Loucy (cell line): ENCODE measurements at regions not wholly inside any gene's neighbourhood (a gene's known extent, or its start where the extent isn't known, plus 50 kb on each side); places are given as distances from the start of the nearest gene placed in this dataset.

ENCODE experiments used
- H2AFZ ChIP-seq: fragments of 200-600 bp; sonication (generic); 2 replicates; pipeline ENCODE4 v1.6.0; 2016; ENCODE audit warnings: antibody characterized with exemption, mild to moderate bottlenecking, low read length, moderate library complexity
- H3F3A ChIP-seq: fragments of 200-600 bp; 2 replicates; pipeline ENCODE4 v1.6.0; 2016; ENCODE audit warnings: antibody characterized with exemption, low read depth, mild to moderate bottlenecking
- H3K27me3 ChIP-seq: fragments of 200-600 bp; sonication (generic); 2 replicates; pipeline ENCODE4 v1.6.1; 2014; ENCODE audit warnings: low read length, mild to moderate bottlenecking; ENCODE audit not compliant: insufficient read depth, poor library complexity, severe bottlenecking
- H3K36me3 ChIP-seq: fragments of 200-600 bp; sonication (generic); 2 replicates; pipeline ENCODE4 v1.6.1; 2016; ENCODE audit warnings: low read length; ENCODE audit not compliant: insufficient read depth
- H3K4me1 ChIP-seq: fragments of 200-600 bp; sonication (generic); 2 replicates; pipeline ENCODE4 v1.5.1; 2014; ENCODE audit warnings: low read length, mild to moderate bottlenecking; ENCODE audit not compliant: insufficient read depth, poor library complexity, severe bottlenecking
- H3K4me2 ChIP-seq: fragments of 200-600 bp; sonication (generic); 2 replicates; pipeline ENCODE4 v1.6.0; 2014; ENCODE audit warnings: antibody characterized with exemption, low read length, low read depth, mild to moderate bottlenecking; ENCODE audit not compliant: poor library complexity, severe bottlenecking
- H3K4me3 ChIP-seq: fragments of 200-600 bp; sonication (generic); 2 replicates; pipeline ENCODE4 v1.5.1; 2014; ENCODE audit warnings: low read length, mild to moderate bottlenecking, mixed read lengths; ENCODE audit not compliant: poor library complexity, severe bottlenecking
- H3K79me2 ChIP-seq: fragments of 200-600 bp; sonication (generic); 2 replicates; pipeline ENCODE4 v1.6.1; 2014; ENCODE audit warnings: low read length; ENCODE audit not compliant: insufficient read depth
- H3K9ac ChIP-seq: fragments of 200-600 bp; sonication (generic); 2 replicates; pipeline ENCODE4 v1.6.0; 2014; ENCODE audit warnings: mild to moderate bottlenecking, low read depth, low read length, moderate library complexity; ENCODE audit not compliant: poor library complexity, severe bottlenecking
- H3K9me2 ChIP-seq: fragments of 200-600 bp; sonication (generic); replicated peaks from 2 replicates; pipeline ENCODE4 v1.6.1; 2016; ENCODE audit warnings: low read depth, low read length, mixed read lengths
- H3K9me3 ChIP-seq: fragments of 200-600 bp; sonication (generic); 2 replicates; pipeline ENCODE4 v1.6.1; 2014; ENCODE audit warnings: mild to moderate bottlenecking, antibody characterized with exemption, low read length, low read depth; ENCODE audit not compliant: insufficient read depth
- H4K20me1 ChIP-seq: fragments of 200-600 bp; sonication (generic); 2 replicates; pipeline ENCODE4 v1.6.0; 2014; ENCODE audit warnings: antibody characterized with exemption, low read length, mild to moderate bottlenecking; ENCODE audit not compliant: insufficient read depth, poor library complexity, severe bottlenecking
- CTCF ChIP-seq: fragments of 200-600 bp; sonication (generic); conservative IDR thresholded peaks from 2 replicates; pipeline ENCODE4 v1.5.1; 2014; ENCODE audit warnings: mild to moderate bottlenecking, antibody characterized with exemption, low read length
- EZH2phosphoT487 ChIP-seq: fragments of 200-600 bp; IDR thresholded peaks from 2 replicates; pipeline ENCODE4 v1.6.1; 2018; ENCODE audit warnings: antibody characterized with exemption, mild to moderate bottlenecking, moderate library complexity, borderline replicate concordance

DNA sequence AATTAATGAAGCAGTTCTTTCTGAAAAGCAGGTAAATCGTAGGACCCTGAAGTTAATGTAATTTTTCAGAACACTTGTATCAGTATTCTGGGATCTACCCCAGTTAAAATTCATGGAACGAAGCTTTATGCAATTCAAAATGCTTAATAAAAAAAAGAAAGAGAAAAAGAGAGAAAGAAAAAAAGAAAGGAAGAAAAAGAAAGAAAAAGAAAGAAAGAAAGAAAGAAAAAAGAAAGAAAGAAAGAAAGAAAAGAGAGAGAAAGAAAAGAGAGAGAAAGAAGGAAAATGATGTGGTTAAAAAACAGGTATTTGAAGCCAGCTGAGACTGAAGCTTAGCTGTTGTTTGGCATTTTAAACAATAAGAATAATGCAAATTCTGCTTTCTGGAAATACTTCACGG is 427.4 kb upstream of the AKR1E2 start:
- no peaks in the 10 kb centered on the region for H3K4me1 ChIP-seq
- H3K79me2 ChIP-seq = no peaks in the 10 kb centered on the region
- H2AFZ ChIP-seq = no peak overlapping the region
- TF ChIP-seq EZH2phosphoT487 = no peak
- no peak for TF ChIP-seq CTCF
- H3K9me2 ChIP-seq = no peaks in the 10 kb centered on the region
- no peak overlapping the region for H3K4me2 ChIP-seq
- no peaks in the 10 kb centered on the region for H4K20me1 ChIP-seq
- no peak overlapping the region for H3K9ac ChIP-seq
- no peaks in the 10 kb centered on the region for H3K9me3 ChIP-seq
- no peaks in the 10 kb centered on the region for H3K36me3 ChIP-seq
- H3K4me3 ChIP-seq = no peak overlapping the region
- no peaks in the 10 kb centered on the region for H3K27me3 ChIP-seq
- no peaks in the 10 kb centered on the region for H3F3A ChIP-seq

GRCh38 chr10:4397337-4397736 is 428.7 kb upstream of the AKR1E2 start:
- no peaks in the 10 kb centered on the region for H3K79me2 ChIP-seq
- H2AFZ ChIP-seq = no peak overlapping the region
- H3K36me3 ChIP-seq = no peaks in the 10 kb centered on the region
- H3K27me3 ChIP-seq = no peaks in the 10 kb centered on the region
- H3K9me2 ChIP-seq = no peaks in the 10 kb centered on the region
- no peak overlapping the region for H3K9ac ChIP-seq
- H3K9me3 ChIP-seq = no peaks in the 10 kb centered on the region
- no peak overlapping the region for H3K4me2 ChIP-seq
- H3K4me1 ChIP-seq = no peaks in the 10 kb centered on the region
- H3F3A ChIP-seq = no peaks in the 10 kb centered on the region
- TF ChIP-seq EZH2phosphoT487 (no peak), CTCF (no peak)
- no peaks in the 10 kb centered on the region for H4K20me1 ChIP-seq
- no peak overlapping the region for H3K4me3 ChIP-seq

GRCh38 chr10:4396401-4397283 is 429.4 kb upstream of the AKR1E2 start:
- TF ChIP-seq CTCF (no peak), EZH2phosphoT487 (no peak)
- no peak overlapping the region for H3K4me3 ChIP-seq
- no peaks in the 10 kb centered on the region for H3K9me2 ChIP-seq
- no peaks in the 10 kb centered on the region for H3K79me2 ChIP-seq
- H4K20me1 ChIP-seq = no peaks in the 10 kb centered on the region
- no peaks in the 10 kb centered on the region for H3K27me3 ChIP-seq
- H3F3A ChIP-seq = no peaks in the 10 kb centered on the region
- no peak overlapping the region for H2AFZ ChIP-seq
- no peaks in the 10 kb centered on the region for H3K36me3 ChIP-seq
- H3K4me1 ChIP-seq = no peaks in the 10 kb centered on the region
- no peaks in the 10 kb centered on the region for H3K9me3 ChIP-seq
- H3K4me2 ChIP-seq = no peak overlapping the region
- no peak overlapping the region for H3K9ac ChIP-seq
